Mesenchymal stem cell (in vitro differentiated cells and primary cell): ENCODE measurements at regions not wholly inside any gene's neighbourhood (a gene's known extent, or its start where the extent isn't known, plus 50 kb on each side); places are given as distances from the start of the nearest gene placed in this dataset.

ENCODE experiments used
- DNase-seq: peaks from one replicate; pipeline ENCODE4 v3.0.0-alpha.2; 2013
- H2AFZ ChIP-seq: one replicate; pipeline ENCODE4 v1.6.1; 2013; ENCODE audit warnings: low read depth, mild to moderate bottlenecking, control low read depth, inconsistent platforms, low read length, moderate library complexity
- H2AK5ac ChIP-seq: 2 replicates; pipeline ENCODE4 v1.6.1; 2013; ENCODE audit warnings: low read length, moderate library complexity, mild to moderate bottlenecking, inconsistent platforms; ENCODE audit not compliant: severe bottlenecking
- H2BK120ac ChIP-seq: one replicate; pipeline ENCODE4 v1.6.1; 2013; ENCODE audit warnings: low read depth, mild to moderate bottlenecking, inconsistent platforms, low read length, moderate library complexity
- H2BK12ac ChIP-seq, 2 experiments: one replicate each; pipeline ENCODE4 v1.6.1; 2013; ENCODE audit warnings: inconsistent platforms in 2 of 2, low read length in 2 of 2, mild to moderate bottlenecking in 2 of 2, moderate library complexity in 2 of 2, control low read depth in 1 of 2
- H2BK15ac ChIP-seq: one replicate; pipeline ENCODE4 v1.6.1; 2013; ENCODE audit warnings: mild to moderate bottlenecking, low read depth, inconsistent platforms; ENCODE audit not compliant: poor library complexity, severe bottlenecking
- H2BK5ac ChIP-seq: 2 replicates; pipeline ENCODE4 v1.6.1; 2013; ENCODE audit warnings: low read depth, mild to moderate bottlenecking, low read length, control low read depth, inconsistent platforms; ENCODE audit not compliant: poor library complexity, severe bottlenecking
- H3K14ac ChIP-seq, 2 experiments: one replicate each; pipeline ENCODE4 v1.6.1; 2013; ENCODE audit warnings: inconsistent platforms in 2 of 2, low read length in 2 of 2, control low read depth in 1 of 2, mild to moderate bottlenecking in 1 of 2, moderate library complexity in 1 of 2
- H3K18ac ChIP-seq, 2 experiments: one replicate each; pipeline ENCODE4 v1.6.1; 2013; ENCODE audit warnings: inconsistent platforms in 2 of 2, low read length in 2 of 2, control low read depth in 1 of 2, low read depth in 1 of 2, mild to moderate bottlenecking in 1 of 2
- H3K23ac ChIP-seq, 2 experiments: one replicate each; pipeline ENCODE4 v1.6.1; 2013; ENCODE audit warnings: inconsistent platforms in 2 of 2, low read length in 2 of 2, mild to moderate bottlenecking in 2 of 2, moderate library complexity in 2 of 2, control low read depth in 1 of 2
- H3K27ac ChIP-seq: 2 replicates; pipeline ENCODE4 v1.5.1; 2013; ENCODE audit warnings: mild to moderate bottlenecking, moderate library complexity, low read length, control low read depth, inconsistent platforms; ENCODE audit not compliant: poor library complexity, severe bottlenecking
- H3K27me3 ChIP-seq, 2 experiments: 2 replicates each; pipeline versions ENCODE4 v1.6.1 to v1.7.0; 2013; ENCODE audit warnings: low read length in 2 of 2, mild to moderate bottlenecking in 2 of 2, moderate library complexity in 2 of 2, control low read depth in 1 of 2, inconsistent platforms in 1 of 2; ENCODE audit not compliant: control insufficient read depth in 1 of 2, insufficient read depth in 1 of 2
- H3K36me3 ChIP-seq, 2 experiments: 2 replicates each; pipeline versions ENCODE4 v1.6.1 to v1.7.0; 2013; ENCODE audit warnings: low read length in 2 of 2, control low read depth in 1 of 2, inconsistent platforms in 1 of 2, low read depth in 1 of 2, mild to moderate bottlenecking in 1 of 2; ENCODE audit not compliant: insufficient read depth in 2 of 2, control insufficient read depth in 1 of 2
- H3K4ac ChIP-seq, 2 experiments: one replicate each; pipeline ENCODE4 v1.6.1; 2013; ENCODE audit warnings: inconsistent platforms in 2 of 2, low read length in 2 of 2, mild to moderate bottlenecking in 2 of 2, moderate library complexity in 2 of 2, control low read depth in 1 of 2, low read depth in 1 of 2
- H3K4me1 ChIP-seq: 2 replicates; pipeline ENCODE4 v1.6.1; 2013; ENCODE audit warnings: low read depth, low read length, control low read depth; ENCODE audit not compliant: control insufficient read depth, insufficient read depth
- H3K4me2 ChIP-seq: 2 replicates; pipeline ENCODE4 v1.6.1; 2013; ENCODE audit warnings: low read length, mild to moderate bottlenecking, inconsistent platforms; ENCODE audit not compliant: poor library complexity, severe bottlenecking
- H3K4me3 ChIP-seq, 2 experiments: 2 replicates each; pipeline versions ENCODE4 v1.5.1 to v1.7.0; 2013; ENCODE audit warnings: low read length in 2 of 2, mild to moderate bottlenecking in 2 of 2, control low read depth in 1 of 2, low read depth in 1 of 2; ENCODE audit not compliant: insufficient read depth in 1 of 2
- H3K79me1 ChIP-seq: replicated peaks from 2 replicates; pipeline ENCODE4 v1.6.1; 2013; ENCODE audit warnings: mild to moderate bottlenecking, control low read depth, low read length, inconsistent platforms; ENCODE audit not compliant: poor library complexity, severe bottlenecking
- H3K9ac ChIP-seq: 2 replicates; pipeline ENCODE4 v1.7.0; 2013; ENCODE audit warnings: mild to moderate bottlenecking, low read length, moderate library complexity
- H3K9me3 ChIP-seq: 2 replicates; pipeline ENCODE4 v1.7.0; 2013; ENCODE audit warnings: mild to moderate bottlenecking, low read length; ENCODE audit not compliant: control insufficient read depth
- H4K8ac ChIP-seq: one replicate; pipeline ENCODE4 v1.6.1; 2013; ENCODE audit warnings: inconsistent platforms, mild to moderate bottlenecking, low read length, moderate library complexity
- H4K91ac ChIP-seq: one replicate; pipeline ENCODE4 v1.6.1; 2013; ENCODE audit warnings: mild to moderate bottlenecking, low read length, inconsistent platforms
- WGBS: methylation state at CpG from one replicate; pipeline ENCODE4 v1.1.7; 2013; ENCODE audit warnings: mixed read lengths; 5-methylcytosine and 5-hydroxymethylcytosine counted together

DNA sequence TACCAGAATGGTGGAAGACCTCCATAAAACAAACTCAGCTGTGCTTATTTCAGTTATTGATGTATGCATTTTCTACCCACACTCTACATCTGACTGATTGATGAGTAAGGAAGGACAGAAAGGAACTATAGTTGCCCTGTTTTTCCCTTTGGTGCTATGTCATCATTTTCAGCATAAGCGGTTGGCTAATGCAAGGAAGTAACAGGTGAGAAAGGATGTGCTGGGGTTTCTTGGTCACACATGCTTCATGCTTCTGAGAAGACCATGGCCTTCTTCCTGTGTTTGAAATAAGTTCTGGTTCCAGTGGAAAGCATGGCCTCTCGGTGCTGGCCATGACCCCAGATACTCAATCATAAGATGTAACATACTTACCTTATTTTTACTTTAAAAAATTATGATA is 541.2 kb downstream of the PTPRU start:
- Histone ChIP-seq H3K9ac (no peak overlapping the region), H2AK5ac (no peak overlapping the region), H3K18ac (no peak overlapping the region), H2BK120ac (no peak overlapping the region), H3K4me1 (no peaks in the 10 kb centered on the region), H3K23ac (no peak overlapping the region), H2AFZ (no peak overlapping the region), H3K4me3 (no peak overlapping the region), H3K14ac (no peak overlapping the region), H2BK15ac (no peak overlapping the region), H2BK5ac (no peak overlapping the region), H3K27me3 (peaks cover 0 to 35% of the 10 kb centered on the region in 2 experiments), H3K27ac (no peak overlapping the region), H3K9me3 (peaks cover 12% of the 10 kb centered on the region), H3K4ac (no peak overlapping the region), H2BK12ac (no peak overlapping the region), H4K8ac (no peak overlapping the region), H3K79me1 (no peaks in the 10 kb centered on the region), H3K4me2 (no peak overlapping the region), H4K91ac (no peak overlapping the region), H3K36me3 (no peaks in the 10 kb centered on the region)
- no peak for DNase-seq
- 92% methylated on average over 1 of the region's 2 CpGs for WGBS

- Histone ChIP-seq H3K79me1 (no peaks in the 10 kb centered on the region), H3K4me1 (no peaks in the 10 kb centered on the region), H3K27me3 (peaks cover 0 to 10% of the 10 kb centered on the region in 2 experiments), H3K4me3 (no peak overlapping the region), H3K18ac (no peak overlapping the region), H2BK120ac (no peak overlapping the region), H3K36me3 (no peaks in the 10 kb centered on the region), H3K4ac (no peak overlapping the region), H3K9me3 (peaks cover 9% of the 10 kb centered on the region), H4K8ac (no peak overlapping the region), H3K27ac (no peak overlapping the region), H3K23ac (no peak overlapping the region), H2AFZ (no peak overlapping the region), H3K4me2 (no peak overlapping the region), H3K9ac (no peak overlapping the region), H2BK15ac (no peak overlapping the region), H4K91ac (no peak overlapping the region), H2AK5ac (no peak overlapping the region), H2BK5ac (no peak overlapping the region), H2BK12ac (no peak overlapping the region), H3K14ac (no peak overlapping the region)
- 92% methylated on average over 1 of the region's 2 CpGs for WGBS
- no peak for DNase-seq
These were observed 538.0 kb downstream of the PTPRU start for GRCh38 chr1:29774355-29774754.

DNA sequence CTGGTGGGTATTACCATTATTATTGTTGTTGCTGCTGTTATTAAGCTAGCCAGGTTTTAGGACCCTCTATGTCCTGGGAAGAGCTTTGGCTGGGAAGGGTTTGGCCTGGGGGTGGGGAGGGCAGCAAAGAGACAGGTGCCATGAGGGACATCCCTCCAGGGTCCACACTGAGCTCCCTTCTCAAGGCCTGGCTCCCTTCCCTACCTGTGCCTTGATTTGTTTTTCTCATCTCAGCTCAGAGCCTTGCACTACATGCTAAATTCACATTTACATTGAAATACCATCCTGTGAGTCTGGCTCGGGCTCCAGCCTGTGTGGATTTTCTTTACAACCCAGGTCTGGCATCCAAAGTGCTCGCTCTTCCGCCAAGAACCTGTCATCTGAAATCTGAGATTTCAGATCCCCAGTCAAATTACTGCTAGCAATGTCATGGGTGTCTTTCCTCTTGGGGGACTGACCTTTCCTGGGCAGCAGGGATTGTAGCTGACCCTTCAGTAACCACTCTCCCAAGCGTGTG is 536.3 kb downstream of the PTPRU start:
- H3K4me3 ChIP-seq = no peak overlapping the region
- no peak overlapping the region for H2AFZ ChIP-seq
- no peak overlapping the region for H3K14ac ChIP-seq
- no peak overlapping the region for H2AK5ac ChIP-seq
- no peak overlapping the region for H2BK15ac ChIP-seq
- no peak overlapping the region for H2BK12ac ChIP-seq
- no peak overlapping the region for H2BK5ac ChIP-seq
- no peak overlapping the region for H3K27ac ChIP-seq
- no peak overlapping the region for H4K8ac ChIP-seq
- no peak overlapping the region for H2BK120ac ChIP-seq
- H3K4ac ChIP-seq = no peak overlapping the region
- H3K9ac ChIP-seq = no peak overlapping the region
- H3K4me1 ChIP-seq = no peaks in the 10 kb centered on the region
- WGBS = 83% methylated on average over 3 of the region's 4 CpGs
- no peak overlapping the region for H3K4me2 ChIP-seq
- no peak for DNase-seq
- no peaks in the 10 kb centered on the region for H3K36me3 ChIP-seq
- no peak overlapping the region for H3K18ac ChIP-seq
- no peak overlapping the region for H3K23ac ChIP-seq
- no peak overlapping the region for H4K91ac ChIP-seq
- H3K79me1 ChIP-seq = no peaks in the 10 kb centered on the region
- peaks cover 6% of the 10 kb centered on the region for H3K9me3 ChIP-seq
- H3K27me3 ChIP-seq = peaks cover 7 to 14% of the 10 kb centered on the region in 2 experiments

DNA sequence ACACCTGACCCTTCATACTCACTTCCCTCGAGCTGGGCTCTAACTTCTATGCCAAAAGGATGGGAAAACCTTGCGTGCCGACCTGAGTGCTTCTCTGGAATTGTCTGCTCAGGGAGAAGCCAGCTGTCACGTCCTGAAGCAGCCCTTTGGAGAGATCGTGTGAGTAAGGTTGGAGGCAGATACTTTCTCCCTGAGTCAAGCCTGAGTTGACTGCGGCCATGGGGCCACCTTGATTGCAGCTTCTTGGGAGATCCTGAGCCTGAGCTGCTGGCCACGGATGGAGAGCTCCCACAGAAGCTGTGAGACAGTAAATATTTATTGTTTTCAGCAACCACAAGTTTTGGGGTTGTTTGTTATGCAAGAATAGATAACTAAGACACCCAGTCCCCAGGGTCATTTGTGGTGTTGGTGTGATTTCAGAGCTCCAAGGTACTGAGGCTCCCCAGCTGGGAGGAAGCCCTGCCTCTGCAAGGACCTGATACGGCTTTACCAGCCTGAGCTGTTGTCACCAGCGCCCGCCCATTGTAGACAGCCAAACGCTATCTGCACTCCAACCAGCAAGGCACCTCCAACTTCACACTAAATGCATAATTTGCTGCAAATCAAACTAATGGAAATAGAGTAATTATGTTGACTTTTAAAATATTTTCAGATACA is 531.6 kb downstream of the PTPRU start:
- Histone ChIP-seq H3K27me3 (peaks cover 17 to 30% of the 10 kb centered on the region in 2 experiments), H3K9ac (no peak overlapping the region), H2BK120ac (no peak overlapping the region), H3K23ac (no peak overlapping the region), H3K4me2 (no peak overlapping the region), H3K79me1 (no peaks in the 10 kb centered on the region), H3K36me3 (no peaks in the 10 kb centered on the region), H3K4me3 (no peak overlapping the region), H2BK12ac (no peak overlapping the region), H2BK5ac (no peak overlapping the region), H4K91ac (no peak overlapping the region), H3K27ac (no peak overlapping the region), H3K4me1 (no peaks in the 10 kb centered on the region), H3K4ac (no peak overlapping the region), H3K14ac (no peak overlapping the region), H3K18ac (no peak overlapping the region), H4K8ac (no peak overlapping the region), H2AK5ac (no peak overlapping the region), H2AFZ (no peak overlapping the region), H2BK15ac (no peak overlapping the region), H3K9me3 (peaks cover 9% of the 10 kb centered on the region)
- DNase-seq = no peak
- WGBS = 68% methylated on average over 10 of the region's 11 CpGs
